HG03039 (cell line): ENCODE measurements at regions not wholly inside any gene's neighbourhood (a gene's known extent, or its start where the extent isn't known, plus 50 kb on each side); places are given as distances from the start of the nearest gene placed in this dataset.

Source experiments
- ATAC-seq: cut with Tn5 transposase; IDR thresholded peaks from one replicate; pipeline ENCODE4 v1.9.1; 2021; ENCODE audit warnings: mild to moderate bottlenecking, moderate library complexity; ENCODE audit not compliant: unreplicated experiment

- ATAC-seq = no peak
Observed at GRCh38 chr1:118739501-118739900, 248.6 kb downstream of the TBX15 start.

DNA sequence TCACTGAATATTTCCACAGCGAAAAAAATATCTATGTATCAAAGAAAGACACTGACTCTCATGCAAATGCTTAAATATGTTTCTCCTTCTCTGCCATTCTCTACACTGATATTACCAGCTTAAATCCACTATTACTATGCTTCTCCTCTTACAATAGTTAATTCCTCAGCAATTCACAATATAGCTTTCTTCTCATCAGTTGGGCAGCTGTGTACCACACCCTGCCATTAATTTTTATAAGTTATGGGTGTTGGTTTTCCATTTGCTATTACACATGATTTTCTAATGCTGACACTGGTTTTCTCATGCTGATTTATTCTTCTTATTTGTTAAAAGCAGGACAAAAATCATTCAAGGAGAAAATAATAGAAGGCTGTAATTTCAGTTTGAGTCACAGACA, 251.8 kb downstream of the TBX15 start:
- no peak for ATAC-seq

GRCh38 chr1:118717893-118718292, 270.2 kb downstream of the TBX15 start:
- ATAC-seq = no peak

DNA sequence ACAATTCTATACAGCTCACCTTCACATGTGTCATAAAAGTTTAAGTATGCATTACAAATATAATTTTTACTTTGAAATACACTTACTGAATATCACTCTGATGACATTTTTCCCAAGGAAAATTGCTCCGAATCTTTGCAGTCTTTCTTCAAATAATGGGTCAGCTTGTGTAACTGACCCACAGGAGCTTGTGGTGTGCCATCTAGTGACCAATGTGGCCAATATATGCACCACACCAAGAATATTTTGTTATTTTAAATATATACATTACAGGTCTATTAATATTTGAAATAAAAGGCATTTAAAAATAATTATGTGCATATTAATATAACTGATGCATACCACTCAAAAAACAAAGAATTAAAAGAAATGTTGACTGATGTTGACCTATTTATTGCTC, 271.4 kb downstream of the TBX15 start:
- ATAC-seq = no peak

DNA sequence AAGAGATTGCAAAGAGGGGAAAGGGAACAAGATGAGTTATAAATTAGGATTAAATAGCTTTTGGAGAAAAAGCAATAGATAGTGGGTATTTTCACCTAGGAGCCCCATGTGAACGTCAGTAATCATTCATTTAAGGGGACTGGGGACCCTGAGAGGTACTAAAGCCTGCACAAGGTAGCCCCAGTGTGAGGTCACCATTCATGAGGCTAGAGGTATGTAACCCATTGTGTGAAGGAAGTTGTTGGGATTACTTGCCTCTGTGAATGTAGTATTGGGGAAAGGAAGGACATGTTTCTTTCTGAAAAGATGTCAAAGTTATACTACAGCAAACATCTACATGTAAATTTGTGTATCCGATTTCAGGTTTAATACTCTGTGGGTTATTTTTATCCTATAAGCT, 276.8 kb downstream of the TBX15 start:
- no peak for ATAC-seq

DNA sequence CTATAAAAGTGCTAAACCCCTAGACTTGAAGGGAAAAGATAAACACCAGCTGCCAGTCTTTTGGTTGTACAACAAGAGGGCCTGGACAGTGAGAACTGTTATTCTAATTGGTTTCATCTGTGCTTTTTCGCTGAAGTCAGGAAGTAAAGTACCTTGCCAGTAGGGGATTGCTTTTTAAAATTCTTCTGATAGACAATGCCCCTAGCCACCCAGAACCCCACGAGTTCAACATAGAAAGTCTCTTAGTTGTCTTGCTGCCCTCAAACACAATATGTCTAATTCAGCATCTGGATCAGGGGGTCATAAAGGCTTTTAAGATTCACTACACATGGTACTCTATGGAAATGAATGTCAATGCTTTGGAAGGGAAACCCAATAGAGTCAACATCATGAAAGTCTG, 289.2 kb downstream of the TBX15 start:
- ATAC-seq = no peak

GRCh38 chr1:118692143-118692542, 296.0 kb downstream of the TBX15 start:
- ATAC-seq = no peak

DNA sequence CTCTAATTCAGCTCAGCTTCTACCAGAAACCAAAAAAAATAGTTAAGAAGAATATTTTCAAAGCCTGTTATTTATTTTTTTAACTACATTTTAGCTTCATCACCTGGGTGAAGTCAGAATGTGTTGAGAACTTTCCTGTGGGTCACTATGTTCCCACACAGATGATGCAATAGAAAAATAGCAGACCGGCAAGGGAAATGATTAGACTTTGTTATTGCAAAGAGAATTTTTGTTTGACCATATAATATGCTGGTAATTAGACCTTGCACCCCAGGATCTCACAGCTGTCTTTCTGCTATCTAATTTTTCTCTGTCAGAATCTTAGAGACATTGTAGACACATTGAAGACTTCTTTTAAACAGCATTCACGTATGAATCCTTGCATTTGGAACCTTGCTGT, 299.3 kb downstream of the TBX15 start:
- ATAC-seq = no peak

DNA sequence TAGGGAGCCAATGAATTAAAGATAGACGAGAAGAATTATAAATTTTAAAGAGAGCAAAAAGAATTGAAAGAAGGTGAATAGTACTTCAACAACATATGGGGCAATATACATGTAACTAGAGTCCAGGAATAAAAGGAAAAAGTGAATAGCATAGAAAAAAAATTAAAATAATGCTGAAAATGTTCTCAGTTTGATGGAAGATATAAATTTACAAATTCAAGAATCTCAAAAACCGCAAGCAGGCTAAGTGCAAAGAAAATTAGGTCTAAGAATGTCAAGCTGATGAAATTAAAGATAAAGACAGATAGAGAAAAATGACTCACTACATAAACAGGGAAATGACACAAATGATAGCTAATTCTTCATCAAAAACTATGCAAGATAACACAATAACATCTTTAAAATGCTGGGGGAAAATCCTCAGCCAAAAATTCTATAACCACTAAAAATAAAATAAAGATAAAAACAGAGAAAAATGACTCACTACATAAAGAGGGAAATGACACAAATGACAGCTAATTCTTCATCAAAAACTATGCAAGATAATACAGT, 326.3 kb downstream of the TBX15 start:
- no peak for ATAC-seq

- ATAC-seq = no peak
Observed at GRCh38 chr1:118660769-118661168, 327.4 kb downstream of the TBX15 start.

DNA sequence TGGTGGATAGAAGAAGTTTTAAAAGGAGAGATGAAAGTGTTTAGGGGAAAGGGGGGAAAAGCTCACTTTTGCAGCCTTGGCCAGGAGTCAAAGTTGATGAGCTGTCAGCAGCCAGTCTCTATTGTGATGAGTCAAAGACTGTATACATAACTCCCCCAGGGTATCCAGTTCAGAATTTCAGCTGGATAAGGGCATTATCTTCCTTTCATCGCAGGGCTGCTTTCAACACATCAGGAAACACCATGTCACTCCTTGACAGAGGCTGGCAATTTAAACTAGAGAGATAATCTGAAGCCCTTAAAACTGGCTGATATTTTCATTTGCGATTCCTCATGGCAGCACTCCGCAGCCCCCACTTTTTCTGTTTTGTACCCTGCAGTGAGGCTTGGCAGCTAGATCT, 328.5 kb downstream of the TBX15 start:
- no peak for ATAC-seq

- no peak for ATAC-seq
Observed at GRCh38 chr1:118650107-118650807, 337.9 kb downstream of the TBX15 start.

DNA sequence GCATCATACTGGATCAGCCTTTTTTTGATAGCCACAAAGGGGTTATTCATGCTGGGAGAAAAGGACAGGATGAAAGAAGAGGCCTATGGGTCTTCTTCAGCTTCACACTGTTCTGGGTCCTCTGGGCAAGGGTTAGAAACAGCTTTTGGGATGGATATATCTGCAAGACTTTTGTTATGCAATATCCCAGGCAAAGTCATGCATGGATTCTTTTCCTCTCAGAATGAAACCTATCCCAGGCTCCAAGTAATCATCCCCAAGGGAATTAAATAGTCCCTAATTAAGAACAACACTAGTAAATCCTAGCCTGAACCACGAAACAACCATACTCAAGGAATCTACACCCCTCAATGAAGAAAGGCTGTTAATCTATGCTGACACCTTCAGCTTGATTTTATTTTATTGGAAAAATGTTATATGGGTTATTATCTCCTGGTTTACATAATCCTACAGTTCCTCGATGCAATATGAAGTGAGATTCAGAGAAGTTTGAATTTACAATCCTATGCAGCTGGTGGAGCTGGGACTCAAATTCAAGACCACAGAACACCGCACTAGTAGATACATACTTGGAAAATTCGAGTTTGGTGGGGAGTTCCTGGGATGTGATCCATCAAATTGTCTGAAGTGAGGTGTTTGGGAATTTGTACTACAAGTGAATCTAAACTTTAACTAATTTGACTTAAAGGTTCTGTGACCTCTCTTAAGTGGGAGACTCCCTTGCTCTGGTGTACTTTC, 338.6 kb downstream of the TBX15 start:
- ATAC-seq = no peak

GRCh38 chr1:118636004-118636403, 352.1 kb downstream of the TBX15 start:
- no peak for ATAC-seq

- ATAC-seq = no peak
Observed at GRCh38 chr1:118627435-118627834, 360.7 kb downstream of the TBX15 start.

- ATAC-seq = no peak
Observed at GRCh38 chr1:118621839-118622238, 366.3 kb downstream of the TBX15 start.

DNA sequence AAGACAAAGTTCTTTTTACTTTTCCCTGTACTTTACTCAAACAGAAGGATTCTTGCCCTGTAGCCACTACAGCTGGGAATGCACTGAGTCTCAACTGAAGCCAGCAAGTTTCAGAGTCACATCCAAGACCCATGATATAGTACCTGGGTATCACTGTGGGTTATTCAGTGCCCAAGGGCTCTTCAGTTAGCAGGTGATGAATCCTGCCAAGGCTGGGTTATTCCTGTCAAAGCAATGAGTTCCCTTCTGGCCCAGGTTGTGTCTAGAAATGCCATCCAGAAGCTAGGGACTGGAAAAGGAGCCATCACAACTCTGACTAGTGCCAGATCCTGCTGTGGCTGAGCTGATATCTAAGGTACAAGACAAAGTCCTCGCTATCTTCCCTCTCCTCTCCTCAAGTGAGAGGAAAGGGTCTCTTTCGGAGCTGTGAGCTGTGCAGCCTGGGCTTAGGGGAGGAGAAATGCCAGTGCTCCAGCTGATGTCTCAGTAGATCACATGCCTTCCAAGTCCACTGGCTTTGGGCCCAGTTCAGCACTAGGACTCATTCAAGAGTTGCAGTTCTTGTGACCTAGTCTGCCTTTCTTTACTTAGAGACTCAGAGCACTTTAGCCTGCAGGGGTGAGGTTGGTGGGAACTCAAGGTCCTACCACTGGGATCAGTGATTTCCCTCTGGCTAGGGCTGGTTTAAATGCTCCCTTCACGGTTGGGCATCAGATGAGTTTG, 369.4 kb downstream of the TBX15 start:
- no peak for ATAC-seq

DNA sequence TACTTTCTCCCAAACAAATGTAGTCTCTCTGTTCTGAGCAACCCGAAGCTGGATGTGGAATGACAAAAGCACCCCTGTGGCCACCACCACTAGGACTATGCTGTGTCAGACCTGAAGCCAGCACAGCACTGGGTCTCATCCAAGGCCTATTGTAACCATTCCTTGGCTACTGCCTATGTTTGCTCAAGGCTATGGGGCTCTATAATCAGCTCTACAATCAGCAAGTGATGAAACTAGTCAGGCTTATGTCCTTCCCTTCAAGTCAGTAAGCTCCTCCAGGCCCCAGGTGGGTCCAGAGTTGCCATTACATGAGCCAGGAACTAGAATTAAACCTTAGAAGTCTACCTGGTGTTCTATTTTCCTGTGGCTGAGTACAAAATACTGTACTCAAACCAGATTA, 370.2 kb downstream of the TBX15 start:
- no peak for ATAC-seq

DNA sequence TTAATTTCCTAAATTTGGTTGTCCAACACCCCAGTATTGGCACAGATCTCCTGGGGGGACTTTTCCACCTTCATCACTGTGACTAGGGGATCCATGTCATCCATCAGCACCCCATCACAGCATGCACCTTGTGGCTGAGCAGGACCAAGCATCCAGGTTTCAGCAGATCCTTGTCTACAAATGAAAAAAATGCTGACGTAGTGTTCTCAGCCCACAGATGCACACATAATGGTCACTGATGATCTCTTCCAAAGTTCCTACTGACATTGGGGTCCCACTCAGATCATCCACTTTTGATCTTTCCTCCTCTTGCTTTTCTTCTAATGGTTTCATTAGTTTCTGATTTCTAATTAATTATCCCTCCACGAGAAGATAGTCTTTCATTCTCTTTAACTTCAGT, 373.1 kb downstream of the TBX15 start:
- no peak for ATAC-seq

DNA sequence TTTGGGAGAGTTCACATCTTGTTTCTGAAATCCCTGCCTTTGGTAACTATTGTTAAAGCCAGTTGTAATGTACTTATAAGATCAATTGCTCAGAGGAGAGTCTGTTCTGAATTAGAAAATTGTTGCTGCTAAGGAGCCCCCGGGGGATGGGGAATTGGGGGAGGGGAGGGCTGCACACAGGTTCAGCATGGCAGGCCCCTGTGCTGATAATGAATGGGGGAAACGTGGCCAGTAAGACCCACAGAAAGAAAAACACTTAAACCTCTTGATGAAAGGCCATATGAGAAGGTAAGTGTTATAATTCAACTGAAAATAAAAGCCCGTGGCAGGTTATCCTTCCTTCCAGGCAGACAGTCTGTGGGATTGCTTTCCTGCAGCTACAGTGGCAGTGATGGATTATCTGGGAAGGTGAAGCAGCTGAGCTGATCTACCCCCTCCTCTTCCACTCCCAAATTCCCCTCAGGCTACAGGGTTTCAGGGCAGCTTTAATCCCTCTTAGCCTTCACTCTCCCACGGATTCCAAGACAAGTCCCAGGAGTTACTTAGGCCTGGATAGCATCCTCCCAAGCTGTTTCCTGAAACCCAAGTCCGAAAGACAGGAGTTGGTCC, 398.8 kb downstream of the TBX15 start:
- no peak for ATAC-seq

GRCh38 chr1:118588566-118588965, 399.6 kb downstream of the TBX15 start:
- no peak for ATAC-seq
